ENCODE measurements at regions not wholly inside any gene's neighbourhood (a gene's known extent, or its start where the extent isn't known, plus 50 kb on each side); places are given as distances from the start of the nearest gene placed in this dataset.

GRCh38 chr12:58253663-58254062 is 312.3 kb downstream of the ATP23 start:
- TF ChIP-seq POLR2A (IDR thresholded peaks at IDR 0.05; ENCODE audit: low read length) (no peak), GATA1 (IDR thresholded peaks at IDR 0.05; ENCODE audit: low read depth, low read length) (no peak)

Data from erythroblast (primary cell).